ENCODE measurements at regions not wholly inside any gene's neighbourhood (a gene's known extent, or its start where the extent isn't known, plus 50 kb on each side); places are given as distances from the start of the nearest gene placed in this dataset.

- TF ChIP-seq EZH2 (IDR thresholded peaks at IDR 0.05; ENCODE audit: borderline replicate concordance, low read depth, low read length, severe bottlenecking) (no peak), CTCF (IDR thresholded peaks at IDR 0.05; ENCODE audit: borderline replicate concordance, extremely low read depth, low read length, poor library complexity, severe bottlenecking) (no peak)
Observed at GRCh38 chr3:74891312-74891711, 276.9 kb upstream of the CNTN3 start.
